NB4 (cell line): ENCODE measurements at regions not wholly inside any gene's neighbourhood (a gene's known extent, or its start where the extent isn't known, plus 50 kb on each side); places are given as distances from the start of the nearest gene placed in this dataset.

Experiments
- TF ChIP-seq, protein P1 (sequence below): IDR thresholded peaks from one replicate; pipeline ENCODE4 v1.5.1; 2012; ENCODE audit warnings: low read depth, low read length
- TF ChIP-seq, protein P2 (sequence below): IDR thresholded peaks from 2 replicates; pipeline ENCODE4 v1.6.1; 2011; ENCODE audit warnings: low read depth, low read length

DNA sequence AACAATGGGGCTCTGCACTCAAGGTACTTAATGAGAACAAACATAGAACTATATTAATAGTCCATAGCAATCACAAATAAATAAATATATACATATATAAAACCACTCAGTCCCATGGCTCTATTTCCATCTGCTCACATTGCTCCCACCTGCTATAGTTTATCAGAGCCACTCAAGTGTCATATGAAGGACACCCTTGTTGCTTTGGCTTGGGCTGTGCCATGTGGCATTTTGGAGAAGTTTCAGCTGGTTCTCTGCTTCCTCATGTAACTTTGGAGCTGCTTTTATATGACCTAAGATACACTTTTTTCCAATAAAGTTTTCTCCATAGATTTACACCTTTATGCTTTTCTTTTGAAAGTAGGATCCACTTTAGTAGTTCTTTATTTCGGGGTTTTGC, 126.4 kb downstream of the KCNJ2 start:
- TF ChIP-seq, protein P1, sequence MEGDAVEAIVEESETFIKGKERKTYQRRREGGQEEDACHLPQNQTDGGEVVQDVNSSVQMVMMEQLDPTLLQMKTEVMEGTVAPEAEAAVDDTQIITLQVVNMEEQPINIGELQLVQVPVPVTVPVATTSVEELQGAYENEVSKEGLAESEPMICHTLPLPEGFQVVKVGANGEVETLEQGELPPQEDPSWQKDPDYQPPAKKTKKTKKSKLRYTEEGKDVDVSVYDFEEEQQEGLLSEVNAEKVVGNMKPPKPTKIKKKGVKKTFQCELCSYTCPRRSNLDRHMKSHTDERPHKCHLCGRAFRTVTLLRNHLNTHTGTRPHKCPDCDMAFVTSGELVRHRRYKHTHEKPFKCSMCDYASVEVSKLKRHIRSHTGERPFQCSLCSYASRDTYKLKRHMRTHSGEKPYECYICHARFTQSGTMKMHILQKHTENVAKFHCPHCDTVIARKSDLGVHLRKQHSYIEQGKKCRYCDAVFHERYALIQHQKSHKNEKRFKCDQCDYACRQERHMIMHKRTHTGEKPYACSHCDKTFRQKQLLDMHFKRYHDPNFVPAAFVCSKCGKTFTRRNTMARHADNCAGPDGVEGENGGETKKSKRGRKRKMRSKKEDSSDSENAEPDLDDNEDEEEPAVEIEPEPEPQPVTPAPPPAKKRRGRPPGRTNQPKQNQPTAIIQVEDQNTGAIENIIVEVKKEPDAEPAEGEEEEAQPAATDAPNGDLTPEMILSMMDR = no peak
- TF ChIP-seq, protein P2, sequence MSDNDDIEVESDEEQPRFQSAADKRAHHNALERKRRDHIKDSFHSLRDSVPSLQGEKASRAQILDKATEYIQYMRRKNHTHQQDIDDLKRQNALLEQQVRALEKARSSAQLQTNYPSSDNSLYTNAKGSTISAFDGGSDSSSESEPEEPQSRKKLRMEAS = peak; percentile 54; the same call in 1 of the 2 replicates
